K562 (cell line): ENCODE measurements at regions not wholly inside any gene's neighbourhood (a gene's known extent, or its start where the extent isn't known, plus 50 kb on each side); places are given as distances from the start of the nearest gene placed in this dataset.

Source experiments
- ATAC-seq: fragments of 200-7000 bp; cut with Tn5 transposase; 3 replicates; pipeline ENCODE4 v1.9.1; 2020; ENCODE audit warnings: moderate library complexity
- BruUV-seq: library from RNA; stranded (reverse); fragments of 400-500 nt; replicated peaks from 2 replicates; lab custom pipeline; 2021; lab: Mats Ljungman, UMichigan
- CTCF ChIA-PET: fragments of 300-600 bp; formaldehyde crosslinking; extraction: SDS; loops from one replicate; lab custom pipeline; 2021; ENCODE audit warnings: low intra/inter-chr PET ratio; lab: Yijun Ruan, JAX
- POLR2A ChIA-PET: fragments of 300-600, 350-650 bp; sonication (Branson Sonifier 250); formaldehyde crosslinking; extraction: SDS; loops from one replicate; lab custom pipeline; 2021; ENCODE audit warnings: antibody characterized with exemption, inconsistent platforms; lab: Yijun Ruan, JAX
- DNase-seq, 4 experiments: peaks; one replicate each; pipeline versions ENCODE4 v3.0.0 to v3.0.0-alpha.2; 2011 to 2018; ENCODE audit warnings: low spot score in 3 of 4, mixed read lengths in 3 of 4; ENCODE audit errors: extremely low read depth in 1 of 4
- FAIRE-seq: peaks from 2 replicates; lab custom pipeline; 2011; peaks lifted over from hg19 to GRCh38; lab: Jason Lieb, UNC
- H2AFZ ChIP-seq: 2 replicates; pipeline ENCODE4 v1.6.0; 2011; ENCODE audit warnings: low read depth, low read length, control low read depth, inconsistent platforms
- H3K27ac ChIP-seq: fragments of 200-600 bp; 3 replicates; pipeline ENCODE4 v1.8.0; 2011; ENCODE audit warnings: low read depth, mild to moderate bottlenecking, control low read depth, inconsistent platforms, low read length, moderate library complexity, mixed read lengths; ENCODE audit errors: extremely low read depth
- H3K27me3 ChIP-seq, 2 experiments: fragments of 300-600 bp in 1 of 2; 2 replicates in 1 of 2; 3 replicates in 1 of 2; pipeline versions ENCODE4 v1.6.0 to v1.8.0; 2011; ENCODE audit warnings: inconsistent platforms in 2 of 2, low read length in 2 of 2, mild to moderate bottlenecking in 1 of 2, mixed read lengths in 1 of 2, moderate library complexity in 1 of 2; ENCODE audit not compliant: control insufficient read depth in 2 of 2, insufficient read depth in 2 of 2
- H3K36me3 ChIP-seq: fragments of 300-600 bp; 3 replicates; pipeline ENCODE4 v1.8.0; 2011; ENCODE audit warnings: mild to moderate bottlenecking, low read length, inconsistent platforms; ENCODE audit not compliant: control insufficient read depth, insufficient read depth
- H3K4me1 ChIP-seq, 2 experiments: fragments of 200-600 bp in 1 of 2; replicated peaks in 1 of 2; 2 replicates in 1 of 2; 3 replicates in 1 of 2; pipeline versions ENCODE4 v1.5.1 to v1.8.0; 2011; ENCODE audit warnings: inconsistent platforms in 2 of 2, low read length in 2 of 2, mild to moderate bottlenecking in 1 of 2, mixed read lengths in 1 of 2, moderate library complexity in 1 of 2; ENCODE audit not compliant: control insufficient read depth in 2 of 2, insufficient read depth in 2 of 2
- H3K4me2 ChIP-seq: 2 replicates; pipeline ENCODE4 v1.6.1; 2011; ENCODE audit warnings: low read length, control low read depth, inconsistent platforms, mixed read lengths; ENCODE audit not compliant: insufficient read depth
- H3K4me3 ChIP-seq: fragments of 200-600 bp; sonication (generic), shearing (Covaris generic); 2 replicates; pipeline ENCODE4 v1.5.1; 2016; ENCODE audit warnings: control low read depth, inconsistent platforms
- H3K79me2 ChIP-seq: fragments of 200-600 bp; 3 replicates; pipeline ENCODE4 v1.8.0; 2011; ENCODE audit warnings: low read length, inconsistent platforms; ENCODE audit not compliant: control insufficient read depth, insufficient read depth
- H3K9ac ChIP-seq, 2 experiments: 2 replicates each; pipeline versions ENCODE4 v1.6.0 to v1.6.1; 2011; ENCODE audit warnings: low read depth in 2 of 2, low read length in 2 of 2, control low read depth in 1 of 2, inconsistent platforms in 1 of 2, mild to moderate bottlenecking in 1 of 2, mixed read lengths in 1 of 2; ENCODE audit not compliant: insufficient read depth in 1 of 2
- H3K9me1 ChIP-seq: one replicate; pipeline ENCODE4 v1.6.0; 2011; ENCODE audit warnings: inconsistent platforms, mild to moderate bottlenecking, low read length, moderate library complexity; ENCODE audit not compliant: control insufficient read depth, insufficient read depth
- H3K9me3 ChIP-seq: replicated peaks from 2 replicates; pipeline ENCODE4 v1.5.1; 2011; ENCODE audit warnings: low read depth, low read length, inconsistent platforms; ENCODE audit not compliant: control insufficient read depth, insufficient read depth
- H4K20me1 ChIP-seq: replicated peaks from 2 replicates; pipeline ENCODE4 v1.6.1; 2011; ENCODE audit warnings: low read length, inconsistent platforms, mixed read lengths; ENCODE audit not compliant: control insufficient read depth, insufficient read depth
- ATF2 ChIP-seq: sonication (generic); formaldehyde crosslinking; IDR thresholded peaks from 2 replicates; pipeline ENCODE4 v1.8.1; 2022; ENCODE audit warnings: missing genetic modification reagents
- ATF3 ChIP-seq, 2 experiments: fragments of 450-650 bp in 1 of 2; sonication (generic) in 1 of 2; formaldehyde crosslinking in 1 of 2; IDR thresholded peaks in 1 of 2; conservative IDR thresholded peaks in 1 of 2; 2 replicates each; pipeline versions ENCODE4 v1.6.1 to v1.8.1; 2016 to 2023; ENCODE audit warnings: mild to moderate bottlenecking in 2 of 2, moderate library complexity in 2 of 2, inconsistent platforms in 1 of 2, missing genetic modification reagents in 1 of 2
- MTA1 ChIP-seq: fragments of 450-650 bp; IDR thresholded peaks from 2 replicates; pipeline ENCODE4 v1.6.1; 2017; ENCODE audit warnings: borderline replicate concordance
- SRSF1 ChIP-seq: fragments of 200-400 bp; formaldehyde crosslinking; IDR thresholded peaks from 2 replicates; pipeline ENCODE4 v1.6.1; 2017; ENCODE audit warnings: mild to moderate bottlenecking, low read depth, low read length, moderate library complexity
- TAF15 ChIP-seq: fragments of 200-400 bp; formaldehyde crosslinking; IDR thresholded peaks from 2 replicates; pipeline ENCODE4 v1.6.1; 2017; ENCODE audit warnings: mild to moderate bottlenecking, low read depth, low read length, moderate library complexity
- TAF9B ChIP-seq: fragments of 450-650 bp; IDR thresholded peaks from 2 replicates; pipeline ENCODE4 v1.6.1; 2018; ENCODE audit warnings: mild to moderate bottlenecking; ENCODE audit not compliant: partially characterized antibody
- ZKSCAN3 ChIP-seq: fragments of 250-450 bp; sonication (Bioruptor Pico); IDR thresholded peaks from 2 replicates; pipeline ENCODE4 v1.4.0; 2020
- ZNF766 ChIP-seq: fragments of 200-800 bp; sonication (Bioruptor generic); conservative IDR thresholded peaks from 2 replicates; pipeline ENCODE4 v1.6.1; 2016; ENCODE audit warnings: missing genetic modification characterization, missing compliant biosample characterization
- WGBS: fragments of 100-300 bp; shearing (Covaris generic); methylation state at CpG from one replicate; pipeline ENCODE4 v1.1.6; 2016; ENCODE audit warnings: low coverage, mixed read lengths; ENCODE audit not compliant: insufficient coverage; ENCODE audit errors: missing lambda C conversion rate; 5-methylcytosine and 5-hydroxymethylcytosine counted together
- in situ Hi-C: fragments of 300-500 bp; cut with MboI; formaldehyde crosslinking; loops from 4 replicates; pipeline ENCODE4 v1.15.0; 2018; ENCODE audit warnings: inconsistent platforms, mixed read lengths
- intact Hi-C: fragments of 100-400 bp; cut with micrococcal nuclease; formaldehyde crosslinking; loops from 2 replicates; pipeline ENCODE4 v1.14.2; 2022

- POLR2A ChIA-PET: no interaction called here
- Histone ChIP-seq H3K79me2 (no peaks in the 10 kb centered on the region), H4K20me1 (no peaks in the 10 kb centered on the region), H3K9ac (no peak overlapping the region), H3K27ac (no peak overlapping the region), H3K9me3 (no peaks in the 10 kb centered on the region), H3K4me2 (no peak overlapping the region), H3K4me1 (no peaks in the 10 kb centered on the region), H3K4me3 (no peak overlapping the region)
- FAIRE-seq (no peak), ATAC-seq (no peak), DNase-seq (no peak)
- in situ Hi-C loops (no loop called here), intact Hi-C loops (no loop called here)
- 4% methylated on average over 3 of the region's 3 CpGs for WGBS
- TF ChIP-seq ZNF766 (CRISPR knock-in tag) (no peak), TAF15 (no peak), ATF2 (CRISPR knock-in tag) (no peak), TAF9B (no peak), SRSF1 (no peak), ATF3 (IDR thresholded peaks at IDR 0.05) (no peak), ATF3 (CRISPR knock-in tag; conservative IDR thresholded peaks at IDR 0.05) (no peak), ZKSCAN3 (no peak), MTA1 (no peak)
- TF ChIP-seq, all 486 proteins: peak for 0
- no peaks in the 10 kb centered on the region for H3K36me3 ChIP-seq
- peaks cover 3 to 8% of the 10 kb centered on the region in 2 experiments; a peak in 2 of 5 replicates for H3K27me3 ChIP-seq
- no TSS peak for BruUV-seq
- H2AFZ ChIP-seq: no peak overlapping the region
- CTCF ChIA-PET: no interaction called here
- peaks cover 3% of the 10 kb centered on the region for H3K9me1 ChIP-seq
Measured at GRCh38 chr10:27611236-27611635, 107.1 kb downstream of the RAB18 start.
